ENCODE measurements at regions not wholly inside any gene's neighbourhood (a gene's known extent, or its start where the extent isn't known, plus 50 kb on each side); places are given as distances from the start of the nearest gene placed in this dataset.
"Not testable (repeated sequence)": the region's sequence is repeated elsewhere in the genome, so short reads cannot be mapped to it uniquely, and the experiment has no call there.

DNA sequence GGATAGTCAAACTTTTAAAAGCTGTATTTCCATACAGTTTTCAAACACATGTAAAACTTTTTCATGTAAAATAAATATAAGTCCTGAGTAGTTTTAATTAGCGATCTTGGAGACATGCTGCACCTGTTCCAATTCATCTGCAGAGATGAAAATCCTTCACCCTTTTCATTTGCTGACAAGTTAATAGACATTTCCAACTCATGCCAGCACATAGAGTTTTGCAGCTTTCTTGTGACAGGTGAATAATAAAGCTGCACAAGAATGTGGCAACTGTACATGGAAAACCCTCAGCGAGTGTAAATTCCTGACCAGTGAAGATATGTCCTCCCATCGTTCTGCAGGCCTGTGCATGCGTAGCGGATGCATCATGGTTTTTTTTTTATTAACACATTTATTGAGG is 771.4 kb downstream of the TDRD15 start:
- no peak overlapping the region for H3K4me3 ChIP-seq (ENCODE audit: low read length)
- H3K27me3 ChIP-seq (ENCODE audit: control insufficient read depth, insufficient read depth, low read length) = no peaks in the 10 kb centered on the region
- H3K4me2 ChIP-seq (ENCODE audit: low read length) = no peak overlapping the region
- no peak overlapping the region for H3K9ac ChIP-seq (ENCODE audit: low read depth, low read length)
- H3K9me3 ChIP-seq (replicated peaks; ENCODE audit: low read length) = no peaks in the 10 kb centered on the region
- H3K36me3 ChIP-seq (ENCODE audit: insufficient read depth, low read length) = no peaks in the 10 kb centered on the region
- H3K4me1 ChIP-seq (ENCODE audit: control insufficient read depth, insufficient read depth, low read length) = no peaks in the 10 kb centered on the region

- not testable (repeated sequence) for H3K4me2 ChIP-seq (ENCODE audit: low read length); H3K9ac ChIP-seq (ENCODE audit: low read depth, low read length); H3K36me3 ChIP-seq (ENCODE audit: insufficient read depth, low read length); H3K4me1 ChIP-seq (ENCODE audit: control insufficient read depth, insufficient read depth, low read length); H3K4me3 ChIP-seq (ENCODE audit: low read length); H3K27me3 ChIP-seq (ENCODE audit: control insufficient read depth, insufficient read depth, low read length); H3K9me3 ChIP-seq (replicated peaks; ENCODE audit: low read length)
Measured at GRCh38 chr2:21908712-21909380, 785.1 kb downstream of the TDRD15 start.

DNA sequence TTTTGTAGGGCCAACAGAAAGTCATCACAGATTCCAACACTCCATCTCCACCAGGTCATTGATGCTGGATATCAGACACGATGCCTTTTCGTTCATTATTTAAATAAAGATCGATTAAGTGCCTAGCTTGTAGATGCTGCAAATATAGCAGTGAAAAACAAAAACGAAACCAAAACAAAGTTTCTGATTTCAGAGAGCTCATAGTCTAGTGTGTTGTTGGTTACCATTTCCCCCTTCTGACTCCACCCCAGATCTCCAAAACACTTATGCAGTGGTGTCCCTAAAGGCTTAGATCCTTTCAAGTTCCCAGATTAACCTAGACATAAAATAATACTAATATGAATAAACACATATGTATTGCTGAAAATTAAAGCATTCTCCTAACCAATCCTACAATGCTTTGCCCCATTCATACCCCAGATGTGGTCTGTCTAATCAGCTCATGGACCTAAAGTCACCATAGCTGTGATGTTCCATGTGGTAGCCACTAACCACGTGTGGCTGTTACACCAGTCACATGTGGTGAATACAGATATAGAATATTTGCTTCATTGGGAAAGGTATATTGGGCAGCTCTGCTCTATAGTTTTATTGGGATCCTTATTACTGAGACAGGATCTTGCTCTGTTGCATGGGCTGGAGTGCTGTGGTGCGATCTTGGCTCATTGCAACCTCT is 787.2 kb downstream of the TDRD15 start:
- Histone ChIP-seq H3K36me3 (ENCODE audit: insufficient read depth, low read length) (no peaks in the 10 kb centered on the region), H3K4me2 (ENCODE audit: low read length) (no peak overlapping the region), H3K27me3 (ENCODE audit: control insufficient read depth, insufficient read depth, low read length) (no peaks in the 10 kb centered on the region), H3K4me1 (ENCODE audit: control insufficient read depth, insufficient read depth, low read length) (no peaks in the 10 kb centered on the region), H3K4me3 (ENCODE audit: low read length) (no peak overlapping the region), H3K9ac (ENCODE audit: low read depth, low read length) (no peak overlapping the region), H3K9me3 (replicated peaks; ENCODE audit: low read length) (no peaks in the 10 kb centered on the region)

DNA sequence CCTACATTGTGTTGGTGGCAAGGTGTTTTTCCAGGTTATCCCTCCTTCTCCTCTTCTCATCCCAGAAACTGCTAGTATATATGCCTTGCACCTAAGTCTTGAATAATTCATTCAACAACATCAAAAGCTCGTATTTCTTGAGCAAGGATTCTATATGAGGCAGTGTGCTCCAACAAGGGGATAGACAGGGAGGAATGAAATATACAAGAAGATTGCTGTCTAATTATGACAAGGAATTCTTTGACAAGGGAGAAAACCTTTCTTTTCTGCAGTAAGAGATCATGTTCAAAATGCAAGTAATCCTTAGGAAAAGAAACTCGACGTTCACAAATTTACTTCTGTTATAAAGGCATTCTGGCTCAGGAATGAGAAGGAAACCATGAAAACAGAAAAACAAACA is 788.6 kb downstream of the TDRD15 start:
- no peaks in the 10 kb centered on the region for H3K9me3 ChIP-seq (replicated peaks; ENCODE audit: low read length)
- H3K4me3 ChIP-seq (ENCODE audit: low read length) = no peak overlapping the region
- H3K4me1 ChIP-seq (ENCODE audit: control insufficient read depth, insufficient read depth, low read length) = no peaks in the 10 kb centered on the region
- no peak overlapping the region for H3K9ac ChIP-seq (ENCODE audit: low read depth, low read length)
- H3K36me3 ChIP-seq (ENCODE audit: insufficient read depth, low read length) = no peaks in the 10 kb centered on the region
- H3K27me3 ChIP-seq (ENCODE audit: control insufficient read depth, insufficient read depth, low read length) = no peaks in the 10 kb centered on the region
- no peak overlapping the region for H3K4me2 ChIP-seq (ENCODE audit: low read length)

DNA sequence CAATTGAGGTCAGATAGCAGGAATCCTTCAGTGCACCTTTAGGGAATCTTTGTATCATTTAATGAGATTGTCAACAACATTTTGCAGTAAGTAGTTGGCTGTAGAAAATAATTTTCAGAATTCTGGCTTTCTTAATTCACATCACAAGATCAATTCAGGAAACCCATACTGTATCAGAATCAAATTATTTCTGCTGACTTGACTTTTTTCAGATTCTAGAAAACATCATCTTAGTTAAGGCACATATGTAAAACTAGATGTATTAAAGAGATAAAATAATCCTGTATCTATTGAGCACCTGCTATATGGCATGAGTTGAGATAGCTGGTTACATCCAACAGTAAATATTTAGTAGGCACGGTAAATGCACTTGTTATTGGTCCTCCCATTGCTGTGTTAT is 791.4 kb downstream of the TDRD15 start:
- Histone ChIP-seq H3K4me1 (ENCODE audit: control insufficient read depth, insufficient read depth, low read length) (no peaks in the 10 kb centered on the region), H3K9ac (ENCODE audit: low read depth, low read length) (no peak overlapping the region), H3K4me2 (ENCODE audit: low read length) (no peak overlapping the region), H3K9me3 (replicated peaks; ENCODE audit: low read length) (no peaks in the 10 kb centered on the region), H3K27me3 (ENCODE audit: control insufficient read depth, insufficient read depth, low read length) (no peaks in the 10 kb centered on the region), H3K36me3 (ENCODE audit: insufficient read depth, low read length) (no peaks in the 10 kb centered on the region), H3K4me3 (ENCODE audit: low read length) (no peak overlapping the region)

DNA sequence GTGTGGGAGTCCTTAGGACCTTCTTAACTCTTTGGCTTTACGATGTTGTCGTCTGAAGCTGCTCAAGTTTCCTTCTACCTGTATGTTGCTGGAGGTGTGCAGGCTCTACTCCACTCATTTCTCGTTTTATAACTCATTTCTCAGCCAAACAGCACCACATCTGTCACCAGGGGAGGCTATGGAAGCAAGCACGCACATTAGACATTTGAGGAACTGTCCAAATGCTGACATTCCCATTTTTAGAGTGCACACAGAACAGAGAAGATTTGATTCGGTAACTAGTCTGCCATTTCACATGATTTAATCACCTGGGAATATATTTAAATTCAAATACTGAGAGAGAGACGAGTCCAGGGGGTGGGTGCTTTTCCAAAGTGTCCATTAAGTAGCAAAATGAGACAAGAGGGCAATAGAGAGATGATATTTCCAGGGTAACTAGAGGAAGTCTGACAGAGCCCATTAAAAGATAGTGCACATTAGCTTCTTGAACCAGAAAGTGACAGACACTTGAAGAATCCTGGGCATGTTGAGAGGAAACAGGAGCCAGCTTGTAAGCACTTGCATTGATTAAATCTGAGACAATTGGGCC is 793.3 kb downstream of the TDRD15 start:
- H3K27me3 ChIP-seq (ENCODE audit: control insufficient read depth, insufficient read depth, low read length) = no peaks in the 10 kb centered on the region
- H3K4me1 ChIP-seq (ENCODE audit: control insufficient read depth, insufficient read depth, low read length) = no peaks in the 10 kb centered on the region
- no peak overlapping the region for H3K9ac ChIP-seq (ENCODE audit: low read depth, low read length)
- H3K9me3 ChIP-seq (replicated peaks; ENCODE audit: low read length) = no peaks in the 10 kb centered on the region
- H3K4me2 ChIP-seq (ENCODE audit: low read length) = no peak overlapping the region
- H3K4me3 ChIP-seq (ENCODE audit: low read length) = no peak overlapping the region
- H3K36me3 ChIP-seq (ENCODE audit: insufficient read depth, low read length) = no peaks in the 10 kb centered on the region

DNA sequence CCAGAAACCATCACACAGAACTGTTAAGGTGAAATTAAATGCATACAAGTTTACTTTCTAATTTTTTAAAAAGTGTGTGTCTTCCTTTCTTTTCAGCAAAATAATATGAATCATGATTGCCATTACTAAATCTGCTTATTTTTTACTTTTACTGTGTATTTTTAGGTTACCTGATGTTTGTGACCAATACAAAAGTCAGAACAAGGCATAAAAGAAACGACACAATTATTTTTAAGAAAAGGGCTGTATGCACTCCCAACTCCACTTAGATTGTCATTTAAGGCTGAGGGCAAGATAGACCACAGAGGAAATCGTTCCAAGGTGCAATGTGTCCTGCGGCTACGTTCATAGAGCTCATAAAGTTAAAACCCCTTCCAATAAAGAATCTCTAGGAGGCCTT is 797.0 kb downstream of the TDRD15 start:
- Histone ChIP-seq H3K27me3 (ENCODE audit: control insufficient read depth, insufficient read depth, low read length) (no peaks in the 10 kb centered on the region), H3K4me2 (ENCODE audit: low read length) (no peak overlapping the region), H3K36me3 (ENCODE audit: insufficient read depth, low read length) (no peaks in the 10 kb centered on the region), H3K4me1 (ENCODE audit: control insufficient read depth, insufficient read depth, low read length) (no peaks in the 10 kb centered on the region), H3K9me3 (replicated peaks; ENCODE audit: low read length) (no peaks in the 10 kb centered on the region), H3K4me3 (ENCODE audit: low read length) (no peak overlapping the region), H3K9ac (ENCODE audit: low read depth, low read length) (no peak overlapping the region)

GRCh38 chr2:21924640-21925285 is 801.0 kb downstream of the TDRD15 start:
- H3K4me2 ChIP-seq (ENCODE audit: low read length) = no peak overlapping the region

GRCh38 chr2:21928292-21928691 is 804.5 kb downstream of the TDRD15 start:
- H3K4me2 ChIP-seq (ENCODE audit: low read length) = no peak overlapping the region

More at GRCh38 chr2:21924640-21925285, 801.0 kb downstream of the TDRD15 start:
- no peak overlapping the region for H3K9ac ChIP-seq (ENCODE audit: low read depth, low read length)
- no peak overlapping the region for H3K4me3 ChIP-seq (ENCODE audit: low read length)
- no peaks in the 10 kb centered on the region for H3K27me3 ChIP-seq (ENCODE audit: control insufficient read depth, insufficient read depth, low read length)
- H3K9me3 ChIP-seq (replicated peaks; ENCODE audit: low read length) = no peaks in the 10 kb centered on the region
- no peaks in the 10 kb centered on the region for H3K4me1 ChIP-seq (ENCODE audit: control insufficient read depth, insufficient read depth, low read length)
- no peaks in the 10 kb centered on the region for H3K36me3 ChIP-seq (ENCODE audit: insufficient read depth, low read length)

GRCh38 chr2:21930226-21930625 is 806.5 kb downstream of the TDRD15 start:
- Histone ChIP-seq H3K9ac (ENCODE audit: low read depth, low read length) (no peak overlapping the region), H3K9me3 (replicated peaks; ENCODE audit: low read length) (no peaks in the 10 kb centered on the region), H3K4me3 (ENCODE audit: low read length) (no peak overlapping the region), H3K36me3 (ENCODE audit: insufficient read depth, low read length) (no peaks in the 10 kb centered on the region), H3K27me3 (ENCODE audit: control insufficient read depth, insufficient read depth, low read length) (no peaks in the 10 kb centered on the region), H3K4me1 (ENCODE audit: control insufficient read depth, insufficient read depth, low read length) (no peaks in the 10 kb centered on the region), H3K4me2 (ENCODE audit: low read length) (no peak overlapping the region)

More at GRCh38 chr2:21928292-21928691, 804.5 kb downstream of the TDRD15 start:
- no peak overlapping the region for H3K4me3 ChIP-seq (ENCODE audit: low read length)
- no peaks in the 10 kb centered on the region for H3K36me3 ChIP-seq (ENCODE audit: insufficient read depth, low read length)
- H3K27me3 ChIP-seq (ENCODE audit: control insufficient read depth, insufficient read depth, low read length) = no peaks in the 10 kb centered on the region
- H3K4me1 ChIP-seq (ENCODE audit: control insufficient read depth, insufficient read depth, low read length) = no peaks in the 10 kb centered on the region
- no peaks in the 10 kb centered on the region for H3K9me3 ChIP-seq (replicated peaks; ENCODE audit: low read length)
- H3K9ac ChIP-seq (ENCODE audit: low read depth, low read length) = no peak overlapping the region

DNA sequence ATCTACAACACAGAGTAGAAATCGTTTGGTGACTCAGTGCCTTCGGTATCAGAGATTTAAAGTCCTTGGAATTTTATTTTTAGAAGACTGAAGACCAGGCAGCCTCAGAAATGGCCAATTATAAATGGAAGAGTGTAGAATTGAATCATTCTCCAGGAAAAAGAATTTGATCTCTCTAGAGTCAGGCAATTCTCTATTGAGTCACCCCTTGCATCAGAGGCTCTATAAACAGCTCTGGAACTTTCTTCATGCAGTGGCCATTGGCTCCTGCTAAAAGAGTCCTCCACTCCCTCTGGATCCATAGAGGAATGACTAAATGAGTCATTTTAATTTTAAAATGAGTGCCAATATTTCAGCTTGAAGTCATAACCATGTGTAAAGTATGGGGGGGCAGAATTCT is 816.2 kb downstream of the TDRD15 start:
- Histone ChIP-seq H3K9ac (ENCODE audit: low read depth, low read length) (no peak overlapping the region), H3K4me3 (ENCODE audit: low read length) (no peak overlapping the region), H3K4me1 (ENCODE audit: control insufficient read depth, insufficient read depth, low read length) (no peaks in the 10 kb centered on the region), H3K36me3 (ENCODE audit: insufficient read depth, low read length) (no peaks in the 10 kb centered on the region), H3K9me3 (replicated peaks; ENCODE audit: low read length) (no peaks in the 10 kb centered on the region), H3K27me3 (ENCODE audit: control insufficient read depth, insufficient read depth, low read length) (no peaks in the 10 kb centered on the region), H3K4me2 (ENCODE audit: low read length) (no peak overlapping the region)

Measured in skeletal muscle satellite cell (primary cell).